GM18870 (cell line): ENCODE measurements at regions not wholly inside any gene's neighbourhood (a gene's known extent, or its start where the extent isn't known, plus 50 kb on each side); places are given as distances from the start of the nearest gene placed in this dataset.

ENCODE experiments used
- ATAC-seq: cut with Tn5 transposase; IDR thresholded peaks from one replicate; pipeline ENCODE4 v1.9.1; 2021; ENCODE audit warnings: moderate library complexity; ENCODE audit not compliant: unreplicated experiment

GRCh38 chr9:1946526-1947283 is 68.4 kb upstream of the SMARCA2 start:
- no peak for ATAC-seq

DNA sequence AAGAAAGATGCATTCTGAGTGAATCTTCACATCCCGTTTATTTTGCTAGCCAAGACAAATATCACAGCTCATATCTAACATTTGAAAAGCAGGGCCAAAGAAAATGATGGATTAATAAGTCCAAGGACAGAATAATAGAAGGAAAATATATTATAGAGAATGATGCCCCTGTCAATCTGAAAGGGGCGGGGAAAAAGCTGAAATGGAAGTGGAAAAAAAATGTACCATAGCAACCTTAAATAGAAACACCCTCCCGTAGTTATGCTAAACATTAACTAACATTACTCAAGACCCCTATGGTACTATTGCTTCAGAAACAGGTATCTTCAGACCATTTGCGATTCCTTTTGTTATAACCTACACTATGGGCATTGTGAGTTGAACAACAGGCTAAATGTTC is 67.7 kb upstream of the SMARCA2 start:
- ATAC-seq, result no peak

DNA sequence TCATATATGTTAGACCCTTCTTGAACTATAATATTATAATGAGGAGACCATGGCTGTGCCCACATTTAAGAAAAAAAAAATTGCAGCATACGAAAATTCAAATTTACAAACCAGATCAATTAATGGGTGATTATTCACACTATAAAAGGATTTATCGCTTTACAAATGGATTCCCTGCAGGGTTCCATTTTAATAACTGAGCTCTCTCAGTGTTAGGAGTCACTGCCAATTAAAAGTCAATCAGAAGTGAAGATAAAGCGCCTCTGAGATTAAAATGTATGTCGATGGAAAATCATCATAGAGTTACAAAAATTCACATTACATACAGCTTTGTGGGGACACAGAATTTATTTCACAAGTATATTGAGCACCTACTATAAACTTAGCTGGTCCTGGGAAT is 66.6 kb upstream of the SMARCA2 start:
- ATAC-seq, result no peak

GRCh38 chr9:1951446-1951845 is 63.7 kb upstream of the SMARCA2 start:
- no peak for ATAC-seq

- ATAC-seq, result no peak
Measured at GRCh38 chr9:1952001-1952400, 63.1 kb upstream of the SMARCA2 start.

DNA sequence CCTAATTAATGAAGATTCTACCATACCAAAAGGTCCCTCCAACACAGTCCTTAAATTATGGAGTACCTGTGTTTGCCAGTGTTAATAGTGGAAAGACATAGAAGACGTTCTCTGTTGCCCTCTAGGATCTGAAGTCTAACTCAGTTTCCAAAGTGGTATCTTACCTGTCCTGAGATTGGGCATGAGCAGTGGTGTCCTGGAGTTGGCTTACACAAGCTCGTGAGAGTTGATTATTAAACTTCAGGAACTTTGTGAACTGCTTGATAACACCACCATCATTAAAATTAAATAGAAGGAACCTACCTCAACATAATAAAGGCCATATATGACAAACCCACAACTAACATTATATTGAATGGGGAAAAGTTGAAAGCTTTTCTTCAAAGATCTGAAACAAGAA is 60.9 kb upstream of the SMARCA2 start:
- ATAC-seq, result no peak

DNA sequence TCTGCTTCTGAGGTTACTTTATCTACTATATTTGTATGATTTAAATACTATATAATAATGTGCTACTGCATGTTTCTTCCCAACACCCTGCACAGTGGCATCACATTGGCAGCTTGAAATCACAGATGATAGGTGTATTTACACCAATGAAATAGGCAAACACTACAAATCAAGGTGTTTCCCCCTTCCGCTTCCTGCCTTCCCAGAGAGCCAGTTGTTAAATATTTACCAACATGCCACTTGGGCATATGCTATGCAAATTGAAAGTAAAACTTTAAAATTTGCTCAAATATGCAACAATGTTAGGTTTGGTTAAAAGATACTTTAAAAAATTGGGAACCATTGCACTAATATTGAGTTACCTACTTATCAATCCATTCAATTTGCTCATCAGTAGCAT is 58.2 kb upstream of the SMARCA2 start:
- ATAC-seq, result no peak

GRCh38 chr9:1957856-1958255 is 57.3 kb upstream of the SMARCA2 start:
- ATAC-seq, result no peak

GRCh38 chr9:1959371-1959770 is 55.8 kb upstream of the SMARCA2 start:
- no peak for ATAC-seq

DNA sequence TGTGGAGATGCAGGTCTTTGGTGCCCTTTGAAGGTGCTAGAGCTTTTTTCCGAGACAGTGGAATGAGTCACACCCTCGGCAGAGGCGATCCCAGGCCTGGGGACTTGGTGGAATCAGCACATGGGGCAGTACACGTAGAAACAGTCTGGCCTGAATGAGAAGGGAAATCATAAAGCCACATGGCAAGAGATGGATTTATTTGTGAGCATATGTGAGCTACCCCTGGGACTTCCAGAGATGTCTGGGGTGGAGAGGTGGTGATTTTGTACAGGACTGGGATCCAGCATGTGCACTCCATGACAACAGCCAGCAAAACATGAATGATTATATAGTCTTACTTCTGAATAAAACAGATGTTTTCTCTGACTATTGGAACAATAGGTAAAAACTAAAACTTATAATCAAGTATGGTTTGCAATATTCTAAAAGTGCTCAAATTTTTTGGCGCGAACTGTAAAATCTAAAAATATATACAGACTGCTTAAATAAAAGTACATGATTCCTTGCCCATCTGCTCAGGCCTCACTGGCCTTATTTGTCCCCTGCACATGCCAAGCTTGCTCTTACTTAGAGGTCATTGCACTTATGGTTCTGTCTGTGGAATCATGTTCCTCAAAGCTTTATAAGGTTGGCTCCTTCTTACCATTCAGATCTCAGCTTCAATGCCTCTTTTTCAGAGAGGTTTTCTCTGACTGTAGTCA is 54.7 kb upstream of the SMARCA2 start:
- ATAC-seq, result no peak

GRCh38 chr9:1962122-1962521 is 53.0 kb upstream of the SMARCA2 start:
- ATAC-seq, result no peak

DNA sequence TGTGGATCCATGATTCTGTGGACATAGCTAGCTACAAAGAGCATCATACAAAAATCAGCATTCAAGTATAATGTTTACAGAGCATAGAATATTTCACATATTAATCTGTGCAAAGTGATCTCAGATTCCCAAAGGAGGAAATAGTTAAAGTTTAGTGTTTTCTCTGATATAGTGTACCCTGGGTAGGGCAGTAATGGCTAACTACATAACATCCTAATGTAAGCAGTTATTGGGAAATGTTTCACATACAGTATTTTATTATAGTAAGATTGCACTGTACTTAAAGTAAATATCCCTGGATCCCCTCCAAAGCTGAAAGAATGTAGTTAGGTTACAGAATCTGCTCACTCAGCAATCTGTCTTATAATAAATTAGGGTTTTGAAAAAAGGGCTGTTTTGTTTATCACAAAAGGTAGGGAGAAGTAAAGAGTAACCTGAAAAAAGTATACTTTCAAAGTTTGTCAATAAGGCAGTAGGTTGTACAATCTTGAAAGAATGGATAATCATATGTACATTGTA is 52.5 kb upstream of the SMARCA2 start:
- no peak for ATAC-seq

DNA sequence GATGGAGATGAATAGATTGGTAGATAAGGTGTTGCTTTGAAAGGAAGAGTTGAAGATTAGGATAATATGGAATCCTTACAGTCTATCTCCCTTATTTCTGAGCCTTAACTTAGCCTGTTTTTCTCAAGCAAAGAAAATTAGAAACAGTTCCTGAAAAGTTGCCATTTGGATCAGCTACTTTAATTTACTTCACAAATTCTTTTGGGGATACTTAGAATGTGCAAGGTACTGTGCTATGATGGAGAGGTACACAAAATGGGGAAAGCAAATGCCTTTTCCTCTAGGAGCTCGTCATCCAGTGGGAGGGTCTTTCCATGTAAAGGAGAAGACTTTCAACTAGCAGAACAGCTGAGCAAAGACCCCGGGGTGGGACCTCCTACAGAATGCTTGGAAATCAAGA is 51.1 kb upstream of the SMARCA2 start:
- no peak for ATAC-seq
